ENCODE measurements at regions not wholly inside any gene's neighbourhood (a gene's known extent, or its start where the extent isn't known, plus 50 kb on each side); places are given as distances from the start of the nearest gene placed in this dataset.

DNA sequence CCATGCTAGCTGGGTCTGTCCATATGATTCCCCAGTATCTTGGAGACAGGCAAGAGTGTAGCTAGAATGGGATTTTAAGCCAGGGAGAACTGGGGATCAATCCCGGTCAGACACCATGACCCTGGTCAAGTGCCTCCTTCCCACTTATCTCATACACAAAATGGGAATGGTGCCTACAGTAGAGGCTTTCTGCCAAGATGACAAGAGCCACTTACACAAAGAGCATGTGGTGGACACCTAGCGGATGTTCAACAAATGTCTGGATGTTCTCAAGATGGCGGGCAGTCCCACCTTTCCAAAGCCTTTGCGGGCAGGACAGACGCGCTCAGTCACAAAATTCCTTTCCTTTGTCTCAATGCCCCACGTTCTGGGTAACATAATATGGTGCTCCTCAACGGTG is 57.3 kb downstream of the MAF start:
- no peak for DNase-seq (ENCODE audit: low read depth in 2 of 2)

DNA sequence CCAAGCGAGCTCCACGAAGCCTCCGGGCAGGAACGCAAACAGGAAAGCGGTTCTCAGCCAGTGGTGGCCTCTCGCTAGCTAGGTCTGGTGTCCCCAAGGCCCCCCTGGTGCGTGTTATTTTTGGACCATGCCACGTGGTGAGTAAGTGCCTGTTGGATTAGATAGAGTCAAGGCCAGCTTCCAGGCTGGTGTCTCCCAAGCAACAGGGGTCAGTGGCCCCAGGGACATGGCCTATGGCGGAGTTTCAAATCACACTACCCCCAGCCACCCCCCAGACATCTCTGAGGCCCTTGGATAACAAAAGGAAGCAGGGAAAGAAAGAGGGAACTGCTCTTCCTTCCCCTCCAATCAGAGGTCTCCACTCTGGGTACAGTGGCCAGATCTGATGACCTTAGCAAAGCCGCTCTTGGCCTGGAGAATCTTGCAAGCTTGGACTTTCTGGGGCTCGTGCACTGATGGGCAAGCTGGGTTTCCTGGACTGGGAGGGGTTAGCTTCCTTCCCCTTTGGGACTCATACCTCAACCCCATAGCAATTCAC is 58.2 kb downstream of the MAF start:
- no peak for DNase-seq (ENCODE audit: low read depth in 2 of 2)

DNA sequence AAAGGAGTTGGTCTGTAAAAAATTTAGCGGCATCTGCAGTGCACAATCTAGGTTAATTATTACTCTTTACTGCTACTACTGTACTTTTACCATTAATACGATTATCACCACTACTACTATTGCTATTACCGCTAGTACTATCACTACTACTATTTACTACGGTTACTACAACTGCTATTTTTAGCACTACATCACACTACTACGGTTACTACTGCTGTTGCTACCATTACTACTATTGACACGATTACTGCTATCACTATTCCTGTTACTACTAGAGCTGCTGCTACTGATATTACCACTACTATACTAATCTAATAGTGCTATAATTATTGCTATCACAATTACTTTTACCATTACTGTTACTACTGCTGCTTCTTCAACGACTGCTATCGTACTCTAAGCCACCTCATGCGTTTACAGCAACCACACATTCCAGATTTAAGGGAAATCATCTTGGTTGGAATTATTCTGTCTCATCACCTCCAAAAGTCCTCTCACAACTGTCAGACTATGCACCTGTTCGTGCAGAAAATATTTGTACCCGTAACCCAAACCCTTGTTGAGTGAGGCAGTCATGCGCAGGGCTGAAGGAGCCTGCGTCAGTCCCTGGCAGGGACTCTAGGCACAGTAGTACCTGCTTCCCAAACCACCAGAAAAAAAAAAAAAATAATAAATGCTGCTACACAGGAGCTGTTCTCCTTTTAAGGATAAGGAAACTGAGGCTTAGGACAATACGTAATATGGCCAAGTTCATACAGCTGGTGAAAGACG is 59.5 kb downstream of the MAF start:
- no peak for DNase-seq (ENCODE audit: low read depth in 2 of 2)

DNA sequence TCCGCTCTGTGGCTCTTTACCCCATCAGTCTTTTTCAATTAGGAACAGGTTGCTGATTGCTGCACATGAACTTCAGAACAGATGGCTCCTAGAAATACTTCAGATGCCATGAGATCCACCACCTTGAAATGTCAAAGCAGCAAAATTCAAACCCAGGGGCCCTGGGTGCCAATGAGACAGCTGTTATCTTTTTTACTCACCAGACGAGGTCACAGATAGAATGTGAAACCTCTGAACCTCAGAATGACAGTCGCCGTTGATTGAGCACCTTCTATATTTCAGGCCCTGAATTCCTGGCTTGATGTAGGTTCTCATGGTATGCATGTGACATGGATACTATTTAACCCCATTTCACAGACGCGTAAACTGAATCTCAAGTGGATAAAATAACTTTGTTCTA is 63.0 kb downstream of the MAF start:
- no peak for DNase-seq (ENCODE audit: low read depth in 2 of 2)

DNA sequence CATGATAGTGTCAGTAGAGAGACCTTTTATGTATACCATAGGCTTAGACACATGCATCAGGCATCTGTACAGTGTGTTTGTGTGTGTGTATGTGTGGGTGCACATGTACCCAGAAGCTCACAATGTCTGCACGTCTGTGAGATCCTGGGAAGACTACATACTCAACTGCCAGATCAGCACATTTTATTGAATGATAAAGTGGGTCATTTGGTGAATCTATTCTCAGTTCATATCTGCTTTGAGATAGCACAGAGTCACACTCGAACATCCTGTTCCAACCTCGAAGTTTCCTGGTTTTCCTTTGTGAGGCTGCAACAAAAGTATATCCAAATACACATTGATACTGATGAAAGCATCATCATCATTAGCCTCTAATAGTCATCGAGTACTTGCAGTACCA is 63.6 kb downstream of the MAF start:
- no peak for DNase-seq (ENCODE audit: low read depth in 2 of 2)

DNA sequence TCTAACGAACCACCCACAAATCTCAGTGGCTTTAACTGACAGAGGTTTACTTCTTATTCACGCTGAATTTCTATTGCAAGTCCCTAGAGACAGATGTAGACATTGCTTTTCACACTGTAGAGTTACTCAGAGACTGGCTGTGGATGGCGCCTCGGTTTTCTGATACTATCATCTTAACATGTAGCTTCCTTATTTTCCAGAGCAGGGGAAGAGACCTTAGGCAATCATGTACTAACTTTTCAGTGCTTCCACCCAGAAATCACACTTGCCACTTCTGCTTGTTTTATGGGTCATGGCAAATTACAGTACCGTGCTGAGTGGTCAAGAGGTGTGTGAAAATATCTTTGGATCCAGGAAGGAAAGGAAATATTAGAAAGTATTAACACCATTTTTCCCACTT is 65.4 kb downstream of the MAF start:
- DNase-seq (ENCODE audit: low read depth in 2 of 2): no peak

DNA sequence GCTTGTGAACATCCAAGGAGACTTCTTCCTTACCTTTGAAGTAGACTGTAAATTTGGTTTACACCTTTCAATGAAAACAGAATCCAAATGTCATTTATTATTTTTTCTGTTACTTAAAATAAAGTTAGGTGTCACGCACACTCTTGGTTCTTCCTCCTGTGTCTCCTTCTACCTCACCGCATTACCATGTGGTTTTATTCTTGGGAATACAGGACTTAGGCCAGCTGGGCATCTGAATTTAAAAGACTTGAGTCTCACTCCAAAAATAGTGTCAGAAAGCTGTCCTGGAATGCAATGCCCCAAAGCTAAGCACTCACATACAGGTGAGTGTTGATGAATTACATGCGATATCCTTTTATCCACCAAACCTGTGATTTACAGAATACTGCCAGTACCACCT is 66.4 kb downstream of the MAF start:
- DNase-seq (ENCODE audit: low read depth in 2 of 2): no peak

DNA sequence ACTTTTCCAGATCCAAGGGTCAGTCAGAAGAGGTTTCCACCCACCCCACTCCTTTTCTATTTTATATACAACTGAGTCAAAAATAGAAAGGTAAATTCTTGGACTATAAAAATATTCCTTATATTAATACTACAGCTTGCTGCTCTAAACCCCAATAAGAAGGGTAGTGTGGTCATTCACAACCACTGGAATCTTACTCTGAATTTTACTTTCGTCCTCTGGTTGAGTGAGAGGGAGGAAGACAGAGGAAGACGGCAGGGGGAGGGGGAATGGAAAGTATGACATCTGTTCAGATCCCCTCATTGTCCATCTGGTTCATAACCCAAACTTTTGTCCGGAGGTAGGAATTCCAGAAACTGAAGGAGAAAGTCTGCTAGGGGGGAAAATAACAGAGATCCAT is 67.2 kb downstream of the MAF start:
- no peak for DNase-seq (ENCODE audit: low read depth in 2 of 2)

DNA sequence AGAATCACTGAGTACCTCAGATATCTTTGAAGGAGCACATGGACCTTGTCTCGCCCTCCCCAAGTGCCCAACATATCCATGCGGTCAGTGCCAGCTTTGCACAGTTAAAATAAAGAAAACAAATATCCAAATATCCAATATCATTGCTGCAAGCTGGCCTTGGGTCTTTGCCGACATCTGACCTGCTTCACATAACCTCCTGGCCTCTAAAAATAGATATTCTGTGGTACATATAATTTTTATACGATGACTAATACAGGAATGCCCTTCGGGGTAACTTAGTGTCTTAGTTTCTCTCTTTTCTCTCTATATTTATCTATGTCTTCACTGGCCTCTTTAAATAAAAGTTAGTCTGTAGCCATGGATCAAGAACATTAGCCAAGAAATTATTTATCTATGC is 67.8 kb downstream of the MAF start:
- DNase-seq (ENCODE audit: low read depth in 2 of 2): no peak

DNA sequence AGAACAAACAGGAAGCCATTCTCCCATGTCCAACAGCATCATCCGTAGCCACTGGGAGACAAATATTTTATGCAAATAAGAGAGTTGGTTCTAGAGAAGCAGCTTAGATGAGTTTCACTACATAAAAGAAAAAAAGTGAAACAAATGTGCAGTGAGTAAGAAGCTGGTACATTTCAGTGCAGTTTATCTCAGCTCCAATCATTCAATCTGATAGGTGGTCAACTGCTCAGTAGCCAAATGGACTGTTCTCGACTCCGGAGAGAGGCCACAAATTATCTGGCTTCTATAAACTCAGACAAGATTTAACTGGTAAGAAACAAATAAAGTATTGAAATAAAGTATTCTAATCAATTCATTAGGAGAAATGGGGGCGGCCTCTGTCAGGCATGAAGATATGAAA is 68.3 kb downstream of the MAF start:
- DNase-seq (ENCODE audit: low read depth in 2 of 2): no peak

DNA sequence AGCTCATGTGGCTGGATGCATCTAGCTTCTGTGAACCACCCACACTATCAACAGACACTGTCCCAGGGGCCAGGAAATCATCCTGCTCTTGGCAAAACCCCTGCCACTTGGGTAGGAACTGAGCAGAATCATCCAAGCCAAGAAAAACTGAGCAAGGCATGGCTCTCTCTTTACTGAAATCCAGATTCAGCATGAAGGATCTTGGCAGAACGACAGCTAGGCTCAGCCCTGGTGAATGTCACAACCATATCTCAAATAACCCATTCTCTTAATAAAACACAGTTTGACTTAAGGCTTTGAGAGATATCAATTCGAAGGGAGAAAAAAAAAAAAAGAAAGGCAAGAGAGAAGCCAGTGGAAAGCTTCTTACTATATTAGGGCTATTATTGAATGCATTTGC is 72.2 kb downstream of the MAF start:
- DNase-seq (ENCODE audit: low read depth in 2 of 2): no peak

DNA sequence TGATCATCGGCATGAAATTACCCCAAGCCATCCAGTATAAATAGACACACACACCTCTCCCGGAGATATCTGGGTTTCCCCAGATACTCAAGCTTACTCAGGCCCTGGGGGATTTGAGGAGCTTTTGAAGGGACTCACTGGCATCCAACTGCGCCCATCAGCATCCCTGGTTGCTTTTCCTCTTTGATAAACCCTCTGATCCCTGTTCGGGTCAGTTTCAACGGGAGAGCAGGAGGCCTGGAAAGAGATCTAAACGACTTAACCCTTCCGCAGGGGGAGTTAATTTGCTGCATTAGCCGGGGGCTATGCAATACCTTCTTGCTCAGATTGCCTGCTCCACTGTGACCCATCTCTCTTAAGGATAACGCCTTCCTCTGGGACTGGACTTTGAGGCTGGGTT is 76.6 kb downstream of the MAF start:
- no peak for DNase-seq (ENCODE audit: low read depth in 2 of 2)

DNA sequence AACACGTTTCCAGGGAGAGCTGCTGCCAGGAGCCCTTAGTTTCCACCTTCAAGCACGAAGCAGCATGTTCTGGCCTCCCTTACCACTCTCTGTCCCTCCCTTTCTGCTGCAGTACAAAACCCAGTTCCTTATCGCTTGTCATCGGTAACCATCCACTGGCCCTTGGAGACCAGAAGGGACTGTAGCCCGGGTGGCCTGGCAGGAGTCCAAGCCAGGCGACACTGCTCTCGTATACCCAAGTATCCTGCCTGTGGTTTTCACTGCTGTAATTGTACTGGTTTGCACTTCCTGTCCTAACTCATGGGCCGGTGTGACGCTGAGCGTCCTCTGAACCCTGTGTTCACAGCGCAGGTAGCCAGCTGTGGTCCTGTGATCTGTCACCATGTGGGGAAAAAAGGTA is 81.1 kb downstream of the MAF start:
- no peak for DNase-seq (ENCODE audit: low read depth in 2 of 2)

DNA sequence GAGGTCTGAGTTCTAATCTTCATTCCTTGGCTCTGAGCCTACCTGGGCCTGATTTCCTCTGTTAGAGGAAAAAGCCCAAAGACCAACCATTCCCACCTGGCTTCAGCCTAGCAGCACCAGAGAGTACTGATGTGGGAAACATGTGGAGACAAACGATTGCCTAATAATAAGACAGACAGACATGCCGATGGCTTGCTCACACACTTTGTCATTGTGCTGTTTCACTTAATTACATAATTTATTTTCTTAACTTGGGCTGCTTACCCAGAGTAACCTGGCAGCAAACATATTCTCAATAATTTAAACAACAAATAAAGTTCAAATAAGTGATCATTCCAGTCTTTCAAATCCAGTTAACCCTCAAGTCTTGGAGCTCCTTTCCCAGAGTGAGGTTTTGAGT is 83.4 kb downstream of the MAF start:
- DNase-seq (ENCODE audit: low read depth in 2 of 2): no peak

DNA sequence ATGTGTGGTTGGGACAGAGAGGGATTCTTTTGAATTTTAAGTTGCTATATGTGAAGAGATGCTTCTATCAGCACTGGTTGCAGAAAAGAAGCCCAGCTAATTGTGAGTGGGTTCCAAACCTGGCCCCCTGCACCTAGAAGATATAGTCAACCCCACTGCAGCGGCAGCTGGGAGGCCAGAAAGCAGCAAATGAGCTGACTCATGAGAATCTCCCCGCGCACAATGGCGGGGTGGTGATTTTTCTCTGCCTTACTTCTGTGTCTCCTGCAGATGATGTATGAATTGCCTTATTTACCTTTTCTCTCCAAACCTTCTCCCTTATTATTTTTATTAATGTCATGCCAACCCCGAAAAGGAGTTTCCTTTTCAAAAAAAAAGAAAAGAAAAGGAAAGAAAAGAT is 89.7 kb downstream of the MAF start:
- no peak for DNase-seq (ENCODE audit: low read depth in 2 of 2)

DNA sequence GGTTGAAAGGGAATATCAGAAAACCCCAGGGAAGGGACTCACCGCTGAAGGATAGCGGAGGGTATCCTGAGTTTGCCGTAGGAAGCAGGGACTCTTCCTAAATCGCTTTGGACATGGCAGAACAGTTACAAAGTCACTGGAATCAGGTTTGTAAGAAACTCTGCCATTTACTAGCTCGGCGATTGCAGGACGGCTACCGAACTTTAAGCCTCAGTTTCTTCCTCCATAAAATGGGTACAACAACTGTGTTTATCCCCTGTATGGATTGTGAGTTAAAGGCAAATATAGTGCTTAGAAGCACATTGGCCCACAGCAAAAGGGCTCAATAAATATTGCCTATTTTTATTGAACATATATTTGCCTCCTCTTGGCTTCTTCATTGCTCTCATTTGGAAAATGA is 90.6 kb downstream of the MAF start:
- no peak for DNase-seq (ENCODE audit: low read depth in 2 of 2)

DNA sequence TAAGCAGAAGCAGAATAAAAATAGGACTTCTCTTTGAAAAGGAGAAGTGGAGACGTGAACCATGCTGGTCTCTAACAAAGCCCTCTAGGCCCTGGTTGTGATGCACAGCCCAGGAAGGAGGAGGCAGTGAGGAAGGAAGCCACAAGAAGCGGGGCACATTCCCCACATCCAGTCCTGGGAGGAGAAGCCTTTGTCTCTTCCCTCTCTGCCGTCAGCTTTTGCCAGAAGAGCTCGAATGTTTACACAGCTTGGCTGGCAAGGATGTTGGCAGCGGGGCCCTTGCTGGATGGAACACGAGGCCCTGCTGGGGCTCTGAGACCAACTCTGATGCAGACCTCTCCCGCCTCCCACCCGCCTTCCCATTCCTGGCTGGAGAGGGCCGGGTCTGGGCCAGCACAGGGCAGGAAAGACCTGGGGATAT is 91.3 kb downstream of the MAF start:
- DNase-seq (ENCODE audit: low read depth in 2 of 2): no peak

DNA sequence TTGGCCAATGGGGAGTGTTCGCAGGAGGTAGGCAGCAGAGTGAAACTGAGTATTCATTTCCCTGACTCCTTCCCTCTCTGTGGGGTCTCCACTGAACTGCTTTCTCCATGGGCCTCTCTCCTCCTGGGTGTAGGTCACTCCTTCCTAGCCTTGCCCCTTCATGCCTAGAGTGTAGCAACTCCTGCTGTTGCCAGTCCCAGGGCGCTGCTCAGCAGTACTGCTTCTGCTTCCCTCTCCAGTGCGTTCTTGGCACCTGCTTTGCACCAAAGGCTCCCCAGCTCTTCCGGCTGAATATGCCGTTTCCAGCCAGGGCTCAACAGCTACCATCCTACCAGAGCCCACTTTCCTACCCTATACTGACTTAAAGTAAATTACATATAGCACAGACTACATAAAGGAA is 92.2 kb downstream of the MAF start:
- DNase-seq (ENCODE audit: low read depth in 2 of 2): no peak

DNA sequence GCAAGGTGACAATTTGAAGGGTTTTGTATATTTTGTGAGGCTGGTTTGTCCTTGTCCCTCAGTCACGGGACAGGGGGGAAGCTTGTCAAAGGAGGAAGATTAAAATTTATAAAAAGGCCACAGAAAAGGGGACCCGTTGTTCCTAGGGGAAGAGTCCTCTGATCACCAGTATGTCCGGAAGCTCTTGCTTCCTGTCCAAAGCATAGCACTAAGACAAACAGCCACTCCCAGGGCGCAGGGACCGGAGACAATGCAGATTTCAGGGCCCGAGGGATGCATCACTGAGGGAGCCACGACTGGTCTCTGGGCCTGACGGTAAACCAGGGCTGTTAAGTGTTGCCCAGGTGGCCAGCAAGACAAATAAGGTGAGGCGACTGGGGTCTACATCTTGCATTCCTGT is 95.2 kb downstream of the MAF start:
- no peak for DNase-seq (ENCODE audit: low read depth in 2 of 2)

DNA sequence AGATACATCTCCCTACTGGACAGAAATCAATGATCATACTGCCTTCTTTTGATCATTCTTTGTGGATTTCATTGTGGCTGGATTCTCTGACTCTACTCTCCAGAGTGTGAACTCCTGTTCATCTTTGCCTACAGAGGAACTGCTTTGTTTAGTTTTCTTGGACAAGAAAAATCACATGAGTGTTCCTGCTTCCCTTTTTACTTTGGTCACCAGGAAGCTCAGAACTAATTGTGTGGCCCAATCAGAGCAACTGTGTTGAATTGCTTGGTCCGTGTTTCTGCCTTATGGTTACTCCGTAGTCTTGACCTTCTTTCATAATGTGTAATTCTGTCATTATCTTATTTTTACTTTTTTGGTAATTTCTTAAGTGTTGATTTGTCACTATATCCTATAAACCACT is 97.0 kb downstream of the MAF start:
- no peak for DNase-seq (ENCODE audit: low read depth in 2 of 2)

DNA sequence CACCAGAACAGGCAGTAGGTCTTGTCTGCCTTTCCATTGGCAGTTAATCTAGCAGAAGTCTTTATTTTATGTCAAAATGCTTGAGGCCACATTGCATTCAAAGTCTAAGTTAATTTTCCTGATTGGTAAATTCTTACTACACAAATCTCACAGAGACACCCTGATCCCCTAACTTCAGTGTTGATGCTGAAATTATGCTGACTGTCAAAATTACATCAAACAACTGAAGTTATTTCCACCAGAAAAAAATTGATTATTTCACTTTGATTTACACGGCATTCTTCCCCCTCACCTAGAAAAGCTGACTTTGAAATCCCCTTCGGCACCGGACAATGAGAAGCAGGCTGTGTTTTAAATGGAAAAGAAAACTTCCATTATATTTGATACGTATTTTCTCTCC is 99.1 kb downstream of the MAF start:
- DNase-seq (ENCODE audit: low read depth in 2 of 2): no peak

DNA sequence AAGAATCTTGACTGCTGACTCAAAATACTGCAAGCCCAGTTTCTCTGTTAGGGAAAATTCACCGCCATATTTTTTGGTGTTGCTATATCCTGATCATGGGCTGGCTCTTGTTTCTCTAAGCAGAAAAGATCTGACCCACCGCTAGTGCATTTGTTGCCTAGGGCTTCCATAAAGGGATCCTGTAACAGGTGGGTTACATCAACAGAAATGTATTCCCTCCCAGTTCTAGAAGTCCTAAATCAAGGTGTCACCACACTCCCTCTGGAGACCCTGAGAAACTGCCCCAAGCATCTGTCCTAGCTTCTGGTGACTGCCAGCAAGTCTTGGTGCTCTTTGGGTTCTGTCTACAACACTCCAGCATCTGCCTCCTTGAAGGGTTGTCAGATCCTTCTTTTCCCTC is 99.7 kb downstream of the MAF start:
- no peak for DNase-seq (ENCODE audit: low read depth in 2 of 2)

DNA sequence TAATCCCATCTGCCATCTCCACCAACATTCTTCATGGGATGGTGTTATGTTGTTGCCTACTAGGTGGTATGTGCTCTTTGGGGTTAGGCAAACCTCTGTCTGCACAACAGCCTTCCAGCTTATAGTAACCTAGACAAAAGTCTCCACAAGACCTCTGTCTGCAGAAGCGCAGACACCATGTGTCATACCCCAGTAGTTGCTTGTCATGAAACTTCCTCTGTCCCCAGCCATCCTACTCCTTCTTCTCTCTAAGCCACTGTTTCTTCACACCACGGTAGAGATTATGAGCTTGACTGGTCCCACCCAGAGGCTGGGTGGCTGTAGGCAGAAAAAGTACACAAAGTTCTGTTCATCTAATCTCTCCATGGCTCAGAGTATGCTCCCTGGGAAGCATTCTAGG is 100.3 kb downstream of the MAF start:
- no peak for DNase-seq (ENCODE audit: low read depth in 2 of 2)

DNA sequence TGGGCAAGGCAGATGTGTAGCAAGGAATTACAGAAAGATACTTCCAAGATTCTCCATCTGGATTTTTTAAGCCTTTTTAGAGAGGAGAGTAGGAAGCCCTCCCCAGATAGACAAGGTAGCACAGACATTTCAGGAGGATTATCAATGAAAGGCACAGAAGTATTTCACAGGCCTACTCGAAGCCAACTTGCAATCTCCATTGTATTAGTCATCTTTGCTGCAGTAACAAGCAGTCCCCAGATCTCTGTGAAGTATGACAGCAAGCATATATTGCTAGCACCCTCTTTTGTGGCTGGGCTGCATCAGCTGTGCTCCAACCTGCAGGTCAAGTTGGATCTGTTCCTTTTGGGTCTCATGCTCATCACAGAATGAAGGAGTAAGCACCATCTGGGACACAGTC is 101.6 kb downstream of the MAF start:
- no peak for DNase-seq (ENCODE audit: low read depth in 2 of 2)

Data from activated CD4-positive, alpha-beta T cell treated with anti-CD3 and anti-CD28 coated beads for 24 hours (primary cell).